GM21447 (cell line): ENCODE measurements at regions not wholly inside any gene's neighbourhood (a gene's known extent, or its start where the extent isn't known, plus 50 kb on each side); places are given as distances from the start of the nearest gene placed in this dataset.
"Not testable (repeated sequence)": the region's sequence is repeated elsewhere in the genome, so short reads cannot be mapped to it uniquely, and the experiment has no call there.

Experiments
- ATAC-seq: cut with Tn5 transposase; IDR thresholded peaks from one replicate; pipeline ENCODE4 v1.9.1; 2021; ENCODE audit not compliant: unreplicated experiment

DNA sequence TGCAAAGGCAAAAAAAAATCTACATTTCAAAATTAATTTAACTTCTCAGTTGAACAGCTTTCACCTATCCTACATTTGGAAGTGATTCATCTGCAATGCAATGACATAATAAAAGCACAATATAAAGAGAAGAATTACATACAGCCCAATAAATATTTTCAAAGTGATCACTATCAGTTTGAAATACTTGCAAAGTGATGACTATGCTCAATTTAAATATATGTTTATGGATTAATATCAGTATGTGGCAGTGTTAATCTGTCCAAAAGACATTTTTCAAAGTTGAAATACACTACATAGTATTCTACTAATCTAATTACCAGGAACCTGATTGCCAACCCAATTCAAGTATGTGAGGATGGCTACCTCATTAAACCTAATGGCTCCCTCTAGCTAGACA, 460.7 kb upstream of the ATXN7L3B start:
- ATAC-seq, result no peak

DNA sequence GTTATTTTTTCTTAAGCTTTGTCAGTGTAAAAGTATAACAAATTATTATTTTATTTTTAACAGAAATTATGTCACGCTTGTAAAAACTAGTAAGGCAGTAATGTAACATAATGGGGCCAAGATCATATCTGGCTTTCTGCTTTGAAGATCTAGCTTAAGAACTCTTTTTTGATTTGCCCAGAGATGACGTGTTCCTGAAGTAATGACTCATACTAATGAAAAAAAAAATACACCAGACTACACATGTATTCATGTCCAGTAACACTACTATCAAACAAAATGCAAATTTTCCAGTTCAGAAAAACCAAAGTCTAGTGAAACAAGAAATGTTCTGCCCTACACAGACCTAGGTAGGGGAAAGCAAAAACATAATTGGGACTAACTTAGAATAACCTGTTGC, 432.2 kb upstream of the ATXN7L3B start:
- ATAC-seq, result no peak

DNA sequence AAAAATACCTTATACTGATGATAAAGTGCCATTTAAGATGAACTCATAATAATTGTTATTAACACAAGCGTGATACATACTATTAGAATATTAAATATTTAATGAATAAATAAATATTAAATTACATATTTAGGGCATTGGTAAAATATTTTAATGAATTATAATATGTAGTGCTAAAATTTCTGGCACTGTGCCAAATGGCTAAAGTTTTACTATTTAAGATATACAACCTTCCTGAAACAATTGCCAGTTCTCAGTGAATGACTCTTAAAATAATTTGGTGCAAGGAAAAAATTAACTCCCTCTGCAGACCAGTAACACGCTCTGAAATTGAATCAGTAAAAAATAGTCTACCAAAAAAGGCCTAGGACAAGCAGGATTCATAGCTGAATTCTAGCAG, 428.9 kb upstream of the ATXN7L3B start:
- no peak for ATAC-seq

DNA sequence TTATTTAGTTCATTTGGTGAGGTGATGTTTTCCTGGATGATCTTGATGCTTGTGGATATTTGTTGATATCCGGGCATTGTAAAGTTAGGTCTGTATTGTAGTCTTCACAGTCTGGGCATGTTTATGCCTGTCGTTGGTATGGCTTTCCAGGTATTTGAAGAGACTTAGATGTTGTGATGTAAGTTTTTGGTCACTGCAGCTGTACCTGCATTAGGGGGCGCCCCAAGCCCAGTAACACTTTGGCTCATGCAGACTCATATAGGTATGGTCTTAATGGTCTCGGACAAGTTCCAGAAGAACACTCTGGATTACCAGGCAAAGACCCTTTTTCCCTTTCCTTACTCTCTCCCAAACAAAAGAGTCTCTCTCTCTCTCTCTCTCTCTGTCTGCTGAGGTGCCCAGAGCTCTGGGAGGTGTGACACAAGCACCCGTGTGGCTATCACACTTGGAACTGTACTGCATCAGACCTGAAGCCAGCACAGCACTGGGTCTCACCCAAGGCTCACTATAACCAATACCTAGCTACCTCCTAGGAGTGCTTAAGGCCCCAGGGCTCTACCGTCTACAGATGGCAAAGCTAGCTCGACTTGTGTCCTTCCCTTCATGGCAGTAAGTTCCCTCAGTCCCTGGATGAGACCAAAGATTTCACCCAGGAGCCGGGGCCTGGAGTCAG, 425.8 kb upstream of the ATXN7L3B start:
- ATAC-seq, result no peak

DNA sequence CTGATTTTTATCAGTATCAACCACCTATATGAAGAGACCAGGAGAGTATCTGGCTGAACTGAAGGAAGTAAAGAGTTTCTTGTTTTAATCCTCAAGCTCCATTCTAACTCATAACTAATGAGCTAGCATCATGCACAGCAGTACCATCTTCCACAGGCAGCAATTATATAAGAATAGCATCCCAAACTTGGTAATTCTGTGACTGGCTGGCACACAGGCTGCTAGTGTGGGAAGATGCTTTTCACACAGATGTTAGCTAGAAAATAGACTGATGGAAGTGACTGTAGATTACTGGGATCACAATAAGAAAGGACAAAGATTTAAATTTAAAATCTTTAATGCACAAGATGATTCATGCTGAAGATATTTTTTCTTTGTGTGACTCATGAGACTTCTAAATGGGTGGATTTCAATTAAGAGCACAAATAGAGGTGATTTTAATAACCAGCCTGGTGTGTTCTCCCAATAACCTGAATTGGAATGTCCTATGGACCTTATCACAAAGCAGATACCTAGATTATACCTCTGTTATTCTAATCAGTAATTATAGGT, 417.7 kb upstream of the ATXN7L3B start:
- ATAC-seq, result no peak

DNA sequence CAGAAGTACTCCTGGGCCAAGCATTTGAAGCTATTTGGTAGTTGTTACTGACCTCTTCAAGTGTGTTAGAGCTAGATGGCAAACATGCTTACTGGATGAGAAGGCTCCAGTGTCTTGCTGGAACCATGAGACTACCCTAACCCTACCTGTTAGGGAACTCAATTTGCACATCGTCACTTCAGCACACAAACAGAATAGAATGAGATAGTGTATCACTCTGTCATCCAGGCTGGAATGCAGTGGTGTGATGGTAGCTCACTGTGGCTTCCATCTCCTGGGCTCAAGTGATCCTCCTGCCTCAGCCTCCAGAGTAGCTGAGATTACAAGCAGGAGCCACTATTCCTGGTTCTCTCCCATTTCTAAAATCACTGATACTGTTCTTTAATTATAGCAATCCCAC, 417.0 kb upstream of the ATXN7L3B start:
- no peak for ATAC-seq

DNA sequence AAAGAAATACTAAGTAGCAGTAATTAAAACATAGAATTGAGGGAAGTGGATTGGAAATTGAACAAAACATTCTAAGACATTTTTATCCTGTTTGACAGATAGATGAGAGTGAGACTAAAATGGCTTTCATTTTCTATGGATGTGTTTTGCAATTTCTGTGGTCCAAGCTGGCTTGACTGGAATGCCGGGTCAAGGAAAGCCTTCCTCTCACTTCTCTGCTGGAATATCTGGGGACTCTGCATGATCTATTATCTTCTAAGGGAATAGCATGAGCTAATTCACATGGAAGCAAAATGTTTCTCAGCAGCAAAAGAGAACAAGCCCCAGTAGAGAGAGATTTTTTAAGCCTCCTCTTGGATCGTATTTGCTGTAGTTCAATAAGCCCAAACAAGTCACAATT, 407.9 kb upstream of the ATXN7L3B start:
- no peak for ATAC-seq

DNA sequence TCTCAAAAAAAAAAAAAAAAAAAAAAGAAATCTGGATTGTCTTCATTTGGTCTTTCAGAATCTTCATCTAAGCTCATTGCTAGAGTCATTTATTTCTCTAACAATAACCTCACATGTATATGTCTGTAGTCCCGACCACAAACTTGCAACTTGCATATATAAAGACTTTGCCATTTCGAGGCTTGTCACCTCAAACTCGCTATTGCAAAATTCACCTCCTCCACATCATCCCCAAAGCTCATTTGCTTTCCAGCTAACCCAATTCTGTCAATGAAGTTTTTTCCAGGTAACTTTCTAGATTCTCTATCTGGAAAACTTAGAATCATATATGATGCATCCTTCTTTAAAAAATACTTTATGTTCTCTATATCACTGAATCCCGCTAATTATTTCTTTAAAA, 393.2 kb upstream of the ATXN7L3B start:
- no peak for ATAC-seq

DNA sequence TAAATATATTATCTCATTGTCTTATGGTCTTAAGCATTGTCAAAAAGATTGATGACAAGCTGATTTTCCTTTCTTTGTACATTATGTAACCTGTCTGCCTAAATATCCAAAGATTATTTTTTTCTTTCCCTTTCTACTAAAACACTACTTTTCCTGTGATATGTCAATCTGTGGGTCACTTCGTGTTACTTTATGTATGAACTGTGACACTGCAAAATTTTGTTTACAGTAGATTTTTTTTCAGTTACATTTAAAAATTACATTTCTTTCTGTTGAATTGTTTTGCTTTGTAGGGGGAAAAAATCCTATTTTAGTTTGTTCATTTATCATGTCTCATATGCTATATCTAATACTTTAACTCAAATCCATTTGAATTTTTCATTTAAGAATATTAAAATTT, 392.3 kb upstream of the ATXN7L3B start:
- no peak for ATAC-seq

DNA sequence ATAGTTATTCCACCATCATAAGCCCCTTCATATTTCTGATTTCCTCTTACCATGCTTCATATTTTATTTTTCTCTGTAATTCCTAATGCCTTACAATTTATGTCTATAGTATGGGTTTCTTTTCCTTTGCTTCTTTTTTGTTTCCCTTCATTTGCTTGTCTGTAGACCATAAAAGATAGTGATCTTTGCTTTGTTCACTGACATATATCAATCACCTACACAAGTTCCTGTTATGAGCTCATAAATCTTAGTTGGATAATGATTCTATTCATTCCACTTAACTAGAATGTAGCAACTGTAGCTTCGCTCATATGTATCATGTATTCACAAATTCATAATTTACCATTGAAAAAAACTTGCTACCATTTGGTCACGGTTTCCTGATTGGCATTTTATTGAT, 388.8 kb upstream of the ATXN7L3B start:
- no peak for ATAC-seq

DNA sequence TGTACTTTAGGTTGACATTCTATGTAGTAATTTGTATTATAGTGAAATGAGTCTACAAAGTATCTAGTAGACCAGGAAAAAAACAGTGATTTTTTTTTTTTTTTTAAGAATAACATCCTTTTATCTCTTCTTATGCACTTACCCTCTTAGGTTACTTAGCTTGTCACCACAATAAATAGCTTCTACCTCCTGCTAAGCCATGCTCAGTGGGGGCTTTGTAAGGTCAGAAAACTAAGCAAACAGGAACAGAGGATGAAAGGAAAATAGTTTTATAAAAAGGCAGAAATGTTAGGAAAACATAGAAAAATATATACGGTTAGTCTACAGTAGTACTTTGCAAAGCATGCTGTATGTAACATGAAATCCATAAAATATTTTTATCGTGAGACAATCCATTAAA, 385.3 kb upstream of the ATXN7L3B start:
- ATAC-seq, result no peak

DNA sequence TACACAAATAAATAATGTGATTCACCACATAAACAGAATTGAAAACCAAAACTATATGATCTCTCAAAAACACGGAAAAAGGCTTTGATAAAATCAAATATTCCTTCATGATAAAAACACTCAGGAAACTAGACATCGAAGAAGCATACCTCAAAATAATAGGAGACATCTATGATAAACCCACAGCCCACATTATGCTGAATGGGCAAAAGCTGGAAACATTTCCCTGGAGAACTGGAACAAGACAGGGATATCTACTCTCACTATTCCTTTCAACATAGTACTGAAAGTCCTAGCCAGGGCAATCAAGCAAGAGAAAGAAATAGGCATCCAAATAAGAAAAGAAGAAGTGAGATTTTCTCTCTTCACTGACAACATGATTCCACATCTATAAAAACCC, 371.5 kb upstream of the ATXN7L3B start:
- ATAC-seq, result no peak

DNA sequence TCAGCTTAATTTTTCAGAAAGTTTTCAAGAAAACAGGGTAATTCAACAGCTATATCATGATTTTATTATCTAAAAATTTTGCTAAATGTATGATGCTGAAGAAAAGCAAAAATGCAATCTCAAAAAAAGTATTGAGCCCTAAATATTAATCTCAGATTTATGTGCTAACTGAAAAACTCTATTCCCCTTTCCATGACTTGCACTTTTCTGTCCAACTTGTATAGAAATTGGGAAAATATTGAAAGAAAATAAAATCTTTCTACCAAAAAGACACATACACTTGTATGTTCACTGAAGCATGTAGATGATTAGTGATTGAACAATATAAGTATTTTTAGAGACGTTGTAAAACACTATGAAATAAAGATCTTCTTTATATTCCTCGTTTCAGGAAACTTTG, 368.0 kb upstream of the ATXN7L3B start:
- no peak for ATAC-seq

DNA sequence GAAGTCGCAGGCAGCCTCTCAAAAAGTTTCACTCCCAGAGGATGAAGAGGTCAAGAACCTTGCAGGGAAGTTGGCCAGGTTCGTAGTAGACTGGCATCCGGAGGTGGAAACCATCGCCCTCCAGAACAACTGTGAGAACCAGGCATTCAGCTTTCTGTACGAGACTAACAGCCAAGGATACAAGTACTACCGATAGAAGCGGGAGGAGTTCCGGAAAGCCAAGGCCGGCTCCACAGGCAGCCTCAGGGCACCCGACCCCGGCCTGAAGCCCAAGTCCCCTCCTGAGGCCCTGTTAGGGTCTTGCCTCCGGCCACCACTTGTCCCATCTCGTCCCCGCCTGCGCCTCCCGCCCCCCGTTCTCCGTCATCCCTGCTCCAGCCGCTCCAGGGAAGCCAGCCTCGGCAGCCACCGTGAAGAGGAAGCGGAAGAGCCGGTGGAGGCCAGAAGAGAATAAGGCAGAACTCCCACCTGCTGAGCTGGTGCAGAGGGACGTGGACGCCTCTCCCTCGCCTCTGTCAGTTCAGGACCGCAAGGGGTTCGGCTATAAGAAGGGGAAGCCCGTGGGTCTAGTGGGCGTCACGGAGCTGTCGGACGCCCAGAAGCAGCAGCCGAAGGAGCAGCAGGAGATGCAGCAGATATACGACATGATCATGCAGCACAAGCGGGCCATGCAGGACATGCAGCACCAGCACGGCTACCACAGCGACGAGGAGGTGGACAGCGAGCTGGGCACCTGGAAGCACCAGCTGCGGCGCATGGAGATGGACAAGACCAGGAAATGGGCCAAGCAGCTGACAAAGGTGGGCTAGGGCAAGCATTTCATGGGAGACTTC, 366.8 kb upstream of the ATXN7L3B start:
- no peak for ATAC-seq

DNA sequence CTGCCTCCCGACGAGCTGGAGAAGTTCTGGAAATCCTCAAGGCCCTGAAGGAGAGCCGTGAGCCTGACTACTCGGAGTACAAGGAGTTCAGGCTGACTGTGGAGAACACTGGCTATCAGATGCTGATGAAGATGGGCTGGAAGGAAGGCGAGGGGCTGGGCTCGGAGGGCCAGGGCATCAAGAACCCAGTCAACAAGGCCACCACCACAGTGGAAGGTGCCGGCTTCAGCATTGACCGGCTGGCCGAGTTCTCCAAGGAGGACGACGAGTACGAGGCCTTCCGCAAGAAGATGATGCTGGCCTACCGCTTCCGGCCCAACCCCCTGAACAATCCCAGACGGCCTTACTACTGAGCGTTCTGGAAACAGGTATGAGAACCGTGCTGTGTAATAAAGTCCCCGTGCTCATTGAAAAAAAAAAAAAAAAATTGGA, 366.1 kb upstream of the ATXN7L3B start:
- no peak for ATAC-seq

DNA sequence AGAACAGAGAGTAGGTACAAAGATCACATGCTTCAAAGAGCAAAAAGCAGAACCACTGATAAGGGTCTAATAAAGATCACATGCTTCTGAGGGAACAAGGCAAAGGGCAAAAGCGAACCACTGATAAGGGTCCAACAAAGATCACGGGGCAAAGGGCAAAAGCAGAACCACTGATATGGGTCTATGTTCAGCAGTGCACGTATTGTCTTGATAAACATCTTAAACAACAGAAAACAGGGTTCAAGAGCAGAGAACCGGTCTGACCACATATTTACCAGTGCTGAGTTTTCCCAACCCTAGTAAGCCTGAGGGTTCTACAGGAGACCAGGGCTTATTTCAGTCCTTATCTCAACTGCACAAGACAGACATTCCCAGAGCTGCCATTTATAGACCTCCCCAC, 362.7 kb upstream of the ATXN7L3B start:
- not testable (repeated sequence) for ATAC-seq

DNA sequence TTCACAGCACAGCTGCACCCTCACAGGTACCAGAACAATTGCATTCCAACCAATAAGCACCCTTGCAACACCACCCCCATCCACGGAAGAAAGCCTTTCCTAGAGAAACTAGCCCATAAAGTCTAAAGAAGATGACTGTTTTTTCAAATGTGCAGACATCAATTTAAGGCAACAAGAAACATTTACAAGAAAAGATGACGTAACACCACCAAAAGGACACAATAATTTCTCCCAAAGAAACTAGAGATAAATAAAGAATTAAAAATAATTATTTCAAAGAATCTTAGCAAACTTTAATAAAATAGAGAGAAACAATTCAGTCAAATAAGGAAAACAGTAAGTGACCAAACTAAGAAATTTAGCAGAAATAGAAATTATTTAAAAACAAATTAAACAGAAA, 352.3 kb upstream of the ATXN7L3B start:
- no peak for ATAC-seq

DNA sequence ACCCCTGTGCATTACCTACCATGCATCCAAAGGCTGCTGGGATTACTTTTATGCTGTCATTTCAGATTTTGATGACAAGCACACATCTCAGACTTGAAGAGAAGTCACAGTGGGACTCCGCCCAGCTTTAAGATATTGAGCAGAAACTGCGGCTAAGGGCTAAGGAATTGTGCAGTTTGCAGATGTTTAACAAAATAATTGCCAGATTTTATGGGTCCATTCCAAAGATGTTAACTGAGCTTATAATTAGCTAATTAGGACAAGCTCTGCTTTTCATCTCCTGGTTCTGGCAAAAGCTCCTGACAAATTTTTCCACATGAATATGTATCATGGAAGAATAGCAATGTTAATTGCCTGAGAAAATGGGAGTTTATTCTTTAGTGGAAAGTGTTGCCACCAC, 344.4 kb upstream of the ATXN7L3B start:
- no peak for ATAC-seq

DNA sequence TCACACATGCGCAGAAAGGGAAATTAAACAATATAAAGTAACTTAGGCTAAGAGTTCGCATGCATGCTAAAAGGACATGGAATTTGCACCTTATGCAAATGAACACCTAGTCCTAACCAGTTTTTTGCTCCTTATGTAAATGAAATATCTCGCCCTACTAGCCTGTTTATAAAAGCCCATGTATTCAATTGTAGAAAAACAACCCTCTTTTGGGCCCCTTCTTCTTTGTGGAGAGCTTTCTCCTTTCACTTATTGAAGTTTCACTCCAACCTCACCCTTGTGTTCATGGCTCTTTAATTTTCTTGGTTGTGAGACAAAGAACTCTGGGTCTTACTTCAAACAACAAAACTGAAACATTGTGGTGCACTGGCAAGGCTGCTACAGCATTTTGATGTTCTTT, 333.4 kb upstream of the ATXN7L3B start:
- ATAC-seq, result no peak

DNA sequence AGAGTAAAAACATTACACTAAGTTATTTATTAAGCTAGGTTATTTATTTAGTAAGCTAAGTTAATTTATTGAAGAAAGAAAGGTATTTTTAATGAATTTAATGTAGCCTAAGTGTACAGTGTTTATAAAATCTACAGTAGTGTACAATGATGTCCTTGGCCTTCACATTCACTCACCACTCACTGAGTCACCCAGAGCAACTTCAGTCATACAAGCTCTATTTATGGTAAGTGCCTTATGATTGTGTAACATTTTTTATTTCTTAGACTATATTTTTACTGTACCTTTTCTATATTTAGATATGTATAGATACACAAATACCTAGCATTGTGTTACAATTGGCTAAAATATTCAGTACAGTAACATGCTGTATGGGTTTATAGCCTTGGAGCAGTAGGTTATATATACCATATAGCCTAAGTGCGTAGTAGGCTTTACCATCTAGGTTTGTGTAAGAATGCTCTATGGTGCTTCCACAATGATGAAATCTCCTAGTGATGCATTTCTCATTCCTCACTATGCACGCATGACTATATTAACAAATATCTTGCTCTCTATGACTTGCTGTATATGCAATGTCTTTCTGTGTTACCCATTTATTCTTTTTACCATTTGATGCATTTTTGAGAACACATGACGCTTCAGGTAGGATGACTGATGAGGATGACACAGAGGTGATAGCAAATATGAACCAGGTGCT, 309.6 kb upstream of the ATXN7L3B start:
- ATAC-seq, result no peak

DNA sequence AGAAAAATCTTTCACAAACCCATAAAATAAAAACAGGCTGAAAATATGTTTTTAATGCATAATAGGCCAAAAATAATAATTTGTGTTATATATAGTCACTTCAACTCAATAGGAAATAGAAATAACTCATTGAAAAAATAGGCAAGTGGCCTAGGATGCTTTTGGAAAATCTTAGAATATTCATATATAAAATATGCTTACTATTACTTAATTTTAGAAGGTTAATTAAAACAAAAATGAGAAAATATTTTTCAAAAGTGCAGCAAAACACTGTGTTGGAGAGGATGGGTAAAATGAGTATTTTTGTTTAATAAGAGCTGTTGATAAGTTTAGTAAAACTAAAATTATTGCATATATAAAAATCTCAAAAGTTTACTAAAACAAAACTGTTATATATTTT, 308.0 kb upstream of the ATXN7L3B start:
- no peak for ATAC-seq

DNA sequence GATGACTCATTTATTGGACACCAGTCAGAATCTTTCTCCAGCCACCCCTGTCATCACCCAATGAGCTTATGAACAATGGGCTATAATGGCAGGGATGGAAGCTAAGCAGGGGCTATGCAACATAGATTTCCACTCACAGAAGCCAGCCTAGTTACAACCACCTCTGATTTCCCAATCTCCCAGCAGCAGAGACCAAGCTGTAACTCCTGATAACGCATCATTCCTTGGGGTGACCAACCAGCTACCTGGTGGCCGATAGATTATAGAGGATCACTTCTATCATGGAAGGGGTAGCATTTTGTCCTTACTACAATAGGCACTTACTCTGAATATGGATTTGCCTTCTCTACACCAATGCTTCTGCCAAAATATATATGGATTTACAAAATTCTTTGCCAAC, 302.3 kb upstream of the ATXN7L3B start:
- no peak for ATAC-seq
